ENCODE measurements at regions not wholly inside any gene's neighbourhood (a gene's known extent, or its start where the extent isn't known, plus 50 kb on each side); places are given as distances from the start of the nearest gene placed in this dataset.

DNA sequence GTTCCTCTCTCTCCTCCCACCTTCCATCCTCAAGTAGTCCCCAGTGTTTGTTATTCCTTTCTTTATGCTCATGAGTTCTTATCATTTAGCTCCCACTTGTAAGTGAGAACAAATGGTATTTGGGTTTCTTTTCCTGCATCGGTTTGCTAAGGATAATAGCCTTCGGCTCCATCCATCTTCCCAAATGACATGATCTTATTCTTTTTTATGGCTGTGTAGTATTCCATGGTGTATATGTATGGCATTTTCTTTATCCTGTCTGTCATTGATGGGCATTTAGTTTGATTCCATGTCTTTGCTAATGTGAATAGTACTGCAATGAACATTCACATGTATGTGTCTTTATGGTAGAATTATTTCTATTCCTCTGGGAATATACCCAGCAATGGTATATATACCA, 62.4 kb upstream of the CFAP161 start:
- intact Hi-C loops (cut with micrococcal nuclease) = no loop called here
- DNase-seq = no peak
- Histone ChIP-seq H3K27ac (replicated peaks) (no peak overlapping the region), H3K27me3 (ENCODE audit: low read depth) (no peaks in the 10 kb centered on the region), H3K4me3 (no peak overlapping the region), H3K36me3 (no peaks in the 10 kb centered on the region), H3K4me1 (peaks cover 30% of the 10 kb centered on the region), H3K9me3 (replicated peaks) (no peaks in the 10 kb centered on the region)
- TF ChIP-seq, protein P1, sequence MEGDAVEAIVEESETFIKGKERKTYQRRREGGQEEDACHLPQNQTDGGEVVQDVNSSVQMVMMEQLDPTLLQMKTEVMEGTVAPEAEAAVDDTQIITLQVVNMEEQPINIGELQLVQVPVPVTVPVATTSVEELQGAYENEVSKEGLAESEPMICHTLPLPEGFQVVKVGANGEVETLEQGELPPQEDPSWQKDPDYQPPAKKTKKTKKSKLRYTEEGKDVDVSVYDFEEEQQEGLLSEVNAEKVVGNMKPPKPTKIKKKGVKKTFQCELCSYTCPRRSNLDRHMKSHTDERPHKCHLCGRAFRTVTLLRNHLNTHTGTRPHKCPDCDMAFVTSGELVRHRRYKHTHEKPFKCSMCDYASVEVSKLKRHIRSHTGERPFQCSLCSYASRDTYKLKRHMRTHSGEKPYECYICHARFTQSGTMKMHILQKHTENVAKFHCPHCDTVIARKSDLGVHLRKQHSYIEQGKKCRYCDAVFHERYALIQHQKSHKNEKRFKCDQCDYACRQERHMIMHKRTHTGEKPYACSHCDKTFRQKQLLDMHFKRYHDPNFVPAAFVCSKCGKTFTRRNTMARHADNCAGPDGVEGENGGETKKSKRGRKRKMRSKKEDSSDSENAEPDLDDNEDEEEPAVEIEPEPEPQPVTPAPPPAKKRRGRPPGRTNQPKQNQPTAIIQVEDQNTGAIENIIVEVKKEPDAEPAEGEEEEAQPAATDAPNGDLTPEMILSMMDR (IDR thresholded peaks at IDR 0.05; ENCODE audit: borderline replicate concordance) = no peak

DNA sequence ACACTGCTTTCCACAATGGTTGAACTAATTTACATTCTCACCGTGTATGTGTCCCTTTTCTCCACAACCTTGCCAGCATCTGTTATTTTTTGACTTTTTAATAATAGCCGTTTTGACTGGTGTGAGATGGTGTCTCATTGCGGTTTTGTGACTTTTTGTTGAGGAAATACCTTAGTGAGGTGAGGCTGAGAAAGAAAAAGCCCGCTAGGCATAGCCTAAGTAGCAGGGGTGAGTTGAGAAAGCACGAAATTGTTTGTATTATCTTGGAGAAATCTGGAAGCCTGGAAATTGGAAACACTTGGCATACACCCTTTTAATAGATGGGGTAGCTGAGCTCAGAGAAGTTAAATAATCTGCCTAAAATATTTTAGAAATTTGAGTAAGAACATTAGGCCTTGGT, 61.5 kb upstream of the CFAP161 start:
- Histone ChIP-seq H3K4me1 (peaks cover 30% of the 10 kb centered on the region), H3K36me3 (no peaks in the 10 kb centered on the region), H3K27me3 (ENCODE audit: low read depth) (no peaks in the 10 kb centered on the region), H3K4me3 (no peak overlapping the region), H3K27ac (replicated peaks) (no peak overlapping the region), H3K9me3 (replicated peaks) (peaks cover 6% of the 10 kb centered on the region)
- no peak for DNase-seq
- intact Hi-C loops (cut with micrococcal nuclease) = no loop called here
- TF ChIP-seq, protein P1 (IDR thresholded peaks at IDR 0.05; ENCODE audit: borderline replicate concordance) = no peak

DNA sequence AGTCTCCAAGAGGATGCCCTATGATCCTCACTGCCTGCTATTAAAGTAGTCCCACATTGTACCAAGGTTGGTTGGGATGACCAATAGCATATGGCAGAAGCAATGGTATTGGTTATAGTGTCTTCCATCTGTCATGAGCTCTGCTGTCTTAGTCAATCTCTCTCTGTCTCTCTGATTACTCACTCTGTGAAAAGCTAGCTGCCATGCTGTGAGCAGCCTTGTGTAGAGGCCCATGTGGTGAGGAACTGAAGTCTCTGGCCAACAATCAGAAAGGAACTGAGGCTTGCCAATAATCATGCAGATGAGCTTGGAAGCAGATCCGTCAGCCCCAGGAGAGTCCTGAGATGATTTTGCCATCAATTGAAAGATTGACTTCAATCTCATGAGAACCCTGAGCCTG, 60.3 kb upstream of the CFAP161 start:
- no peaks in the 10 kb centered on the region for H3K36me3 ChIP-seq
- DNase-seq = no peak

DNA sequence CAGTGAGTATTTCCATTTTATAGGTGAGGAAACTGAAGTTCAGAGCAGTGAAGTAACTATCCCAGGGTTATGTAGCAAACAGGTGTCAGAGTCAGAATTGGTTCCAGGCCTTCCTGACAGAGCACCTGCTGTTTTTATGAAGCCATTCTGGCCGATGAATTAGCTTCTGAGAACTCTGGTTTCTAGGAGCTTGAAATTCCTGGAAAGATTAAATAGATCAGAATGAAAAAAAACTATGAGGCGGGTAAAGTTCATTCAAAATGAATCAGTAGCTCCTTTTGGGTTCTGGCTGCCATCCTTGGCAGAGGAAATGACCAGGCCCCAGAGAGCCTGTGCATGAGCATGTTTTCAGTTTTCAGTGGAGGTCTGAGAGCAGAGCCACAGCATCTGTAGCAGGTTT, 59.3 kb upstream of the CFAP161 start:
- peaks cover 9% of the 10 kb centered on the region for H3K9me3 ChIP-seq (replicated peaks)
- no peak overlapping the region for H3K4me3 ChIP-seq
- TF ChIP-seq, protein P1 (IDR thresholded peaks at IDR 0.05; ENCODE audit: borderline replicate concordance) = no peak
- DNase-seq = no peak
- no peaks in the 10 kb centered on the region for H3K27me3 ChIP-seq (ENCODE audit: low read depth)
- H3K36me3 ChIP-seq = no peaks in the 10 kb centered on the region
- H3K27ac ChIP-seq (replicated peaks) = no peak overlapping the region
- intact Hi-C loops (cut with micrococcal nuclease) = no loop called here
- peaks cover 14% of the 10 kb centered on the region for H3K4me1 ChIP-seq

More for the DNA sequence above, 60.3 kb upstream of the CFAP161 start:
- Histone ChIP-seq H3K4me1 (peaks cover 23% of the 10 kb centered on the region), H3K27ac (replicated peaks) (no peak overlapping the region), H3K9me3 (replicated peaks) (peaks cover 9% of the 10 kb centered on the region), H3K27me3 (ENCODE audit: low read depth) (no peaks in the 10 kb centered on the region), H3K4me3 (no peak overlapping the region)
- intact Hi-C loops (cut with micrococcal nuclease) = no loop called here
- TF ChIP-seq, protein P1 (IDR thresholded peaks at IDR 0.05; ENCODE audit: borderline replicate concordance) = no peak

DNA sequence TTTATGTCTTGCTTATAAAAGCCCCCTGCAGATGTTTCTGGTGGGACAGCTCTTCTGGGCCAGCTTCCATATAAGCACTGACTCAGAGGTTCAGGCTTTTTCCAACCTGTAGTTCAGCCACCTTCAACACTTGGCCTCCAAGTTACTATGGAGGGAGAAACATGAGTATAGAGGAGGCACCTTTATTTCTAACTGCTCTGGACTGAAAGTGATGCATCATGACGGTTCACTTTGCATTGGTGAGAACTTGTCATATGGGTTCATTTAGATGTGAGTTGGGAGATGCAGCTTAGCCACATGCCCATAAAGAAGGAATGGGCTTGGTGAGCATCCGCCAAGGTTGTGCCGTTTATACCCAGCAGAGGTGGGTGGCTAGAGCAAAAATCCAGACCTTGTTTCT, 58.8 kb upstream of the CFAP161 start:
- H3K4me3 ChIP-seq = no peak overlapping the region
- TF ChIP-seq, protein P1 (IDR thresholded peaks at IDR 0.05; ENCODE audit: borderline replicate concordance) = no peak
- H3K27me3 ChIP-seq (ENCODE audit: low read depth) = no peaks in the 10 kb centered on the region
- H3K36me3 ChIP-seq = no peaks in the 10 kb centered on the region
- peaks cover 9% of the 10 kb centered on the region for H3K9me3 ChIP-seq (replicated peaks)
- no peak for DNase-seq
- intact Hi-C loops (cut with micrococcal nuclease) = no loop called here
- no peak overlapping the region for H3K27ac ChIP-seq (replicated peaks)
- H3K4me1 ChIP-seq = peaks cover 14% of the 10 kb centered on the region

DNA sequence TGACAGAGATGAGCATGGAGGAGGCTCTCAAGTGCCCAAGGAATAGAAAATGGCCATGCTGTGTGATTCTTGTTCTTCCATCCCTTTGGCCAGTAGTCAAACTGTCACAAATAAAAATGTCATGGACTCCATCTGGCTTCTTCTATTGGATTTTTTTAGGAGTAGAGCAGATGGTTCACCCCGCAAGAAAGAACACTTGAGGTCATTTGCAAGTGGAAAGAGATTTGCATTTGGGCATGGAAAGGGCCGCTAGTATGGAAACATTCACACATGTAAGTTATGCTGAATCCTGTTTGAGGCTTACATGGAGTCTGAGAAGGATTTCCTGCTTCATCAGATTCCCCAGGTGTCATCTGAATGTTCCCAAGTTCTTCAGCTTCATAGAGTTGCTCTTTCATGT, 53.1 kb upstream of the CFAP161 start:
- Histone ChIP-seq H3K4me1 (peaks cover 9% of the 10 kb centered on the region), H3K36me3 (no peaks in the 10 kb centered on the region), H3K27ac (replicated peaks) (no peak overlapping the region), H3K9me3 (replicated peaks) (peaks cover 9% of the 10 kb centered on the region), H3K27me3 (ENCODE audit: low read depth) (no peaks in the 10 kb centered on the region), H3K4me3 (no peak overlapping the region)
- intact Hi-C loops (cut with micrococcal nuclease) = no loop called here
- TF ChIP-seq, protein P1 (IDR thresholded peaks at IDR 0.05; ENCODE audit: borderline replicate concordance) = no peak
- no peak for DNase-seq

All from left ventricle myocardium inferior (tissue), 1 donor.